Inferior parietal cortex (tissue), 1 donor: ENCODE measurements at regions not wholly inside any gene's neighbourhood (a gene's known extent, or its start where the extent isn't known, plus 50 kb on each side); places are given as distances from the start of the nearest gene placed in this dataset.
A peak's percentile ranks its signal among the peaks of the same experiment; 100 is the strongest.
"Not testable (repeated sequence)": the region's sequence is repeated elsewhere in the genome, so short reads cannot be mapped to it uniquely, and the experiment has no call there.

Source experiments
- DNase-seq: peaks from one replicate; pipeline ENCODE4 v3.0.0-alpha.2; 2016; ENCODE audit errors: extremely low spot score

- DNase-seq: no peak
These were observed 160.8 kb upstream of the KYNU start for GRCh38 chr2:142716463-142717242.

- DNase-seq: no peak
These were observed 162.9 kb upstream of the KYNU start for GRCh38 chr2:142714600-142714999.

GRCh38 chr2:142710336-142710735 is 167.1 kb upstream of the KYNU start:
- no peak for DNase-seq

GRCh38 chr2:142707318-142707717 is 170.1 kb upstream of the KYNU start:
- no peak for DNase-seq

GRCh38 chr2:142702397-142702796 is 175.1 kb upstream of the KYNU start:
- not testable (repeated sequence) for DNase-seq

- DNase-seq: not testable (repeated sequence)
These were observed 181.9 kb upstream of the KYNU start for GRCh38 chr2:142695350-142696257.

GRCh38 chr2:142694282-142694681 is 183.2 kb upstream of the KYNU start:
- no peak for DNase-seq

- no peak for DNase-seq
These were observed 184.1 kb upstream of the KYNU start for GRCh38 chr2:142693171-142693950.

GRCh38 chr2:142688856-142689605 is 188.4 kb upstream of the KYNU start:
- DNase-seq: no peak

- DNase-seq: no peak
These were observed 190.0 kb upstream of the KYNU start for GRCh38 chr2:142687509-142687908.

- no peak for DNase-seq
These were observed 190.4 kb upstream of the KYNU start for GRCh38 chr2:142687075-142687474.

GRCh38 chr2:142684667-142685066 is 192.8 kb upstream of the KYNU start:
- no peak for DNase-seq

GRCh38 chr2:142682528-142682927 is 194.9 kb upstream of the KYNU start:
- DNase-seq: peak; percentile 19

GRCh38 chr2:142681952-142682351 is 195.5 kb upstream of the KYNU start:
- no peak for DNase-seq

GRCh38 chr2:142678164-142678563 is 199.3 kb upstream of the KYNU start:
- no peak for DNase-seq

GRCh38 chr2:142675398-142675797 is 202.1 kb upstream of the KYNU start:
- DNase-seq: no peak

GRCh38 chr2:142673836-142674235 is 203.6 kb upstream of the KYNU start:
- DNase-seq: no peak

- no peak for DNase-seq
These were observed 204.8 kb upstream of the KYNU start for GRCh38 chr2:142672698-142673097.

- no peak for DNase-seq
These were observed 207.1 kb upstream of the KYNU start for GRCh38 chr2:142670362-142670761.

GRCh38 chr2:142668420-142668819 is 209.0 kb upstream of the KYNU start:
- no peak for DNase-seq

- peak; percentile 42 for DNase-seq
These were observed 212.2 kb upstream of the KYNU start for GRCh38 chr2:142665241-142665640.
